AG10803 (cell line): ENCODE measurements at regions not wholly inside any gene's neighbourhood (a gene's known extent, or its start where the extent isn't known, plus 50 kb on each side); places are given as distances from the start of the nearest gene placed in this dataset.
"Not testable (repeated sequence)": the region's sequence is repeated elsewhere in the genome, so short reads cannot be mapped to it uniquely, and the experiment has no call there.

ENCODE experiments used
- DNase-seq: peaks from one replicate; pipeline ENCODE4 v3.0.0; 2010; ENCODE audit warnings: low read depth
- H3K4me3 ChIP-seq: 2 replicates; pipeline ENCODE4 v1.5.1; 2011; ENCODE audit warnings: mild to moderate bottlenecking, low read length, control low read depth
- CTCF ChIP-seq: conservative IDR thresholded peaks from 2 replicates; pipeline ENCODE4 v1.5.1; 2011; ENCODE audit warnings: mild to moderate bottlenecking, low read length, control low read depth, inconsistent platforms

- no peak for TF ChIP-seq CTCF
- no peak for DNase-seq
- H3K4me3 ChIP-seq = no peak overlapping the region
Measured at GRCh38 chr16:22693638-22694340, 120.2 kb upstream of the HS3ST2 start.

GRCh38 chr16:22694887-22695382, 119.0 kb upstream of the HS3ST2 start:
- peak overlapping the region; percentile 10 for H3K4me3 ChIP-seq
- no peak; the same call in 1 of the 2 replicates for TF ChIP-seq CTCF
- peak; percentile 99 for DNase-seq

- H3K4me3 ChIP-seq, DNase-seq: not testable (repeated sequence)
Measured at GRCh38 chr16:22695773-22696172, 118.2 kb upstream of the HS3ST2 start.

GRCh38 chr16:22699356-22699755, 114.6 kb upstream of the HS3ST2 start:
- no peak overlapping the region for H3K4me3 ChIP-seq
- TF ChIP-seq CTCF = no peak
- DNase-seq = no peak

GRCh38 chr16:22705799-22706198, 108.2 kb upstream of the HS3ST2 start:
- no peak for TF ChIP-seq CTCF
- no peak overlapping the region for H3K4me3 ChIP-seq
- no peak for DNase-seq

- DNase-seq = no peak
- H3K4me3 ChIP-seq = no peak overlapping the region
- TF ChIP-seq CTCF = no peak
Measured at GRCh38 chr16:22710326-22710725, 103.6 kb upstream of the HS3ST2 start.

- no peak for DNase-seq
- no peak for TF ChIP-seq CTCF
- H3K4me3 ChIP-seq = no peak overlapping the region
Measured at GRCh38 chr16:22711847-22712246, 102.1 kb upstream of the HS3ST2 start.
